Endodermal cell (in vitro differentiated cells): ENCODE measurements at regions not wholly inside any gene's neighbourhood (a gene's known extent, or its start where the extent isn't known, plus 50 kb on each side); places are given as distances from the start of the nearest gene placed in this dataset.

Experiments used
- DNase-seq: peaks from one replicate; pipeline ENCODE4 v3.0.0-alpha.2; 2017
- H3K27ac ChIP-seq: 2 replicates; pipeline ENCODE4 v1.5.1; 2013; ENCODE audit warnings: mild to moderate bottlenecking, low read depth, low read length, moderate library complexity
- H3K27me3 ChIP-seq: 2 replicates; pipeline ENCODE4 v1.6.1; 2013; ENCODE audit warnings: mild to moderate bottlenecking, low read length, moderate library complexity; ENCODE audit not compliant: insufficient read depth, control insufficient read depth, poor library complexity, severe bottlenecking
- H3K36me3 ChIP-seq: 2 replicates; pipeline ENCODE4 v1.7.0; 2013; ENCODE audit warnings: mild to moderate bottlenecking, low read length, moderate library complexity; ENCODE audit not compliant: control insufficient read depth, insufficient read depth
- H3K4me1 ChIP-seq: one replicate; pipeline ENCODE4 v1.7.0; 2013; ENCODE audit warnings: low read length; ENCODE audit not compliant: control insufficient read depth, insufficient read depth
- H3K4me3 ChIP-seq: 2 replicates; pipeline ENCODE4 v1.5.1; 2013; ENCODE audit warnings: mild to moderate bottlenecking, low read length, moderate library complexity
- H3K9ac ChIP-seq: 2 replicates; pipeline ENCODE4 v1.6.1; 2013; ENCODE audit warnings: mild to moderate bottlenecking, low read length, moderate library complexity; ENCODE audit not compliant: poor library complexity, severe bottlenecking; ENCODE audit errors: extremely low read depth
- H3K9me3 ChIP-seq: 2 replicates; pipeline ENCODE4 v1.6.1; 2013; ENCODE audit warnings: mild to moderate bottlenecking, low read length, moderate library complexity; ENCODE audit not compliant: control insufficient read depth
- H3K27ac Mint-ChIP-seq: 2 replicates; pipeline ENCODE4 v1.8.0; 2020; ENCODE audit warnings: mixed read lengths
- H3K27me3 Mint-ChIP-seq: 2 replicates; pipeline ENCODE4 v1.8.0; 2021; ENCODE audit warnings: mild to moderate bottlenecking, mixed read lengths; ENCODE audit not compliant: insufficient read depth
- H3K36me3 Mint-ChIP-seq: 2 replicates; pipeline ENCODE4 v1.8.0; 2020; ENCODE audit warnings: low read depth, mixed read lengths
- H3K4me1 Mint-ChIP-seq: 2 replicates; pipeline ENCODE4 v1.8.0; 2020; ENCODE audit warnings: mixed read lengths
- H3K4me3 Mint-ChIP-seq: 2 replicates; pipeline ENCODE4 v1.8.0; 2020; ENCODE audit warnings: mild to moderate bottlenecking, moderate library complexity, mixed read lengths
- H3K9me3 Mint-ChIP-seq: 2 replicates; pipeline ENCODE4 v1.8.0; 2020; ENCODE audit warnings: mild to moderate bottlenecking, mixed read lengths
- WGBS, 2 experiments: methylation state at CpG; one replicate each; pipeline versions ENCODE4 v1.1.5 to v1.1.7; 2013; ENCODE audit warnings: missing lambda C conversion rate in 2 of 2, mixed read lengths in 1 of 2; ENCODE audit not compliant: insufficient coverage in 1 of 2, insufficient read length in 1 of 2; 5-methylcytosine and 5-hydroxymethylcytosine counted together
- TF ChIP-seq, protein P1 (sequence below): fragments of 200-600 bp; sonication (generic); conservative IDR thresholded peaks from 2 replicates; pipeline ENCODE4 v1.5.0; 2021; ENCODE audit warnings: antibody characterized with exemption, mild to moderate bottlenecking

DNA sequence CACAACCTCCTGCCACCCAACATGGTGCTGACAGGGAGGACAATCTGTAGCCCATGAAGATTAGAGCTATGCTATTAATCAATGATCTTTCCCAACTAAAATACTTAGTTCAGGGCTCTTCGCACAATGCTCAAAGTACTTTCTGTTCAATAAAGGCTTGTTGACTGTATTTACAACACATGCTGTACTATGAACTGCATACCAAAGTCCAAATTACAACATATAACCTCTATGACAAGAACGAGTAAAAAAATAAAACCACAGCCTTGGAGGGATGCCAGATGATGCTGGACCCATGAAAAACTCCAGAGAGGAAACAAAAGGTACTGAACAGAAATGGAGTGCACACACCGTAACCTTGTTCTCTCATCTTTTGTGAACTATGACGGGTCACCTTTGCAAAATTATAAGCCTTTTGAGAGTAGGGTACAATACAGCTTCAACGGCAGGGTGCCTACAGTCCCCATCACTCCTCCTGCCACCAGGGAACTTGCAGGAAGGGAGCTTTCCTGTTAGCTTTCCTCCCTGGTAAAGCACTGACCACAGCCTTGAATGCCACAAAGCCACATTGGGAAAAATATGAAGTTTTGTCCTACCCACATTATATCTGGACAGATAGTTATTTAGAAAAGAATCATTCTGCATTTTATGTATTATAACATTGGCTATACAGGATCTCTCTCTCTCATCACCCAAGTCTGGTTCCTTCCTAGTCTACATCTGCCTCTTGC, 175.6 kb downstream of the NRIP1 start:
- no peaks in the 10 kb centered on the region for H3K36me3 Mint-ChIP-seq

GRCh38 chr21:14888202-14888601, 176.6 kb downstream of the NRIP1 start:
- 92% methylated on average over 1 of the region's 1 CpG; no CpG with 5 or more reads in 1 of the 2 experiments for WGBS, 2 experiments
- no peak overlapping the region for H3K4me3 ChIP-seq
- Mint-ChIP-seq H3K36me3 (no peaks in the 10 kb centered on the region), H3K9me3 (no peaks in the 10 kb centered on the region), H3K4me1 (peaks cover 3% of the 10 kb centered on the region), H3K27me3 (no peaks in the 10 kb centered on the region), H3K27ac (no peak overlapping the region), H3K4me3 (no peak overlapping the region)
- H3K4me1 ChIP-seq: no peaks in the 10 kb centered on the region
- H3K9ac ChIP-seq: no peak overlapping the region
- H3K27ac ChIP-seq: no peak overlapping the region
- no peak for DNase-seq
- H3K36me3 ChIP-seq: no peaks in the 10 kb centered on the region
- H3K27me3 ChIP-seq: no peaks in the 10 kb centered on the region
- TF ChIP-seq, protein P1, sequence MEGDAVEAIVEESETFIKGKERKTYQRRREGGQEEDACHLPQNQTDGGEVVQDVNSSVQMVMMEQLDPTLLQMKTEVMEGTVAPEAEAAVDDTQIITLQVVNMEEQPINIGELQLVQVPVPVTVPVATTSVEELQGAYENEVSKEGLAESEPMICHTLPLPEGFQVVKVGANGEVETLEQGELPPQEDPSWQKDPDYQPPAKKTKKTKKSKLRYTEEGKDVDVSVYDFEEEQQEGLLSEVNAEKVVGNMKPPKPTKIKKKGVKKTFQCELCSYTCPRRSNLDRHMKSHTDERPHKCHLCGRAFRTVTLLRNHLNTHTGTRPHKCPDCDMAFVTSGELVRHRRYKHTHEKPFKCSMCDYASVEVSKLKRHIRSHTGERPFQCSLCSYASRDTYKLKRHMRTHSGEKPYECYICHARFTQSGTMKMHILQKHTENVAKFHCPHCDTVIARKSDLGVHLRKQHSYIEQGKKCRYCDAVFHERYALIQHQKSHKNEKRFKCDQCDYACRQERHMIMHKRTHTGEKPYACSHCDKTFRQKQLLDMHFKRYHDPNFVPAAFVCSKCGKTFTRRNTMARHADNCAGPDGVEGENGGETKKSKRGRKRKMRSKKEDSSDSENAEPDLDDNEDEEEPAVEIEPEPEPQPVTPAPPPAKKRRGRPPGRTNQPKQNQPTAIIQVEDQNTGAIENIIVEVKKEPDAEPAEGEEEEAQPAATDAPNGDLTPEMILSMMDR: no peak
- no peaks in the 10 kb centered on the region for H3K9me3 ChIP-seq

More for the DNA sequence above, 175.6 kb downstream of the NRIP1 start:
- Histone ChIP-seq H3K4me1 (no peaks in the 10 kb centered on the region), H3K36me3 (no peaks in the 10 kb centered on the region), H3K9me3 (no peaks in the 10 kb centered on the region), H3K27ac (no peak overlapping the region), H3K4me3 (no peak overlapping the region), H3K9ac (no peak overlapping the region), H3K27me3 (no peaks in the 10 kb centered on the region)
- DNase-seq: no peak
- 94 to 100% methylated on average over 1 to 5 of the region's 5 CpGs for WGBS, 2 experiments
- Mint-ChIP-seq H3K27ac (no peak overlapping the region), H3K9me3 (no peaks in the 10 kb centered on the region), H3K4me3 (no peak overlapping the region), H3K4me1 (peaks cover 3% of the 10 kb centered on the region), H3K27me3 (no peaks in the 10 kb centered on the region)
- TF ChIP-seq, protein P1: no peak

- Histone ChIP-seq H3K9me3 (no peaks in the 10 kb centered on the region), H3K27ac (no peak overlapping the region), H3K9ac (no peak overlapping the region), H3K36me3 (no peaks in the 10 kb centered on the region), H3K27me3 (no peaks in the 10 kb centered on the region), H3K4me1 (no peaks in the 10 kb centered on the region), H3K4me3 (no peak overlapping the region)
- TF ChIP-seq, protein P1: no peak
- H3K9me3 Mint-ChIP-seq: no peaks in the 10 kb centered on the region
- H3K4me3 Mint-ChIP-seq: no peak overlapping the region
- no peaks in the 10 kb centered on the region for H3K27me3 Mint-ChIP-seq
- 95% methylated on average over 1 of the region's 1 CpG; no CpG with 5 or more reads in 1 of the 2 experiments for WGBS, 2 experiments
- H3K27ac Mint-ChIP-seq: no peak overlapping the region
- peaks cover 3% of the 10 kb centered on the region for H3K4me1 Mint-ChIP-seq
- DNase-seq: no peak
- H3K36me3 Mint-ChIP-seq: no peaks in the 10 kb centered on the region
Measured at GRCh38 chr21:14886001-14886400, 178.8 kb downstream of the NRIP1 start.
